Astrocyte of the spinal cord (primary cell): ENCODE measurements at regions not wholly inside any gene's neighbourhood (a gene's known extent, or its start where the extent isn't known, plus 50 kb on each side); places are given as distances from the start of the nearest gene placed in this dataset.

Experiments
- DNase-seq: peaks from one replicate; pipeline ENCODE4 v3.0.0; 2011; ENCODE audit warnings: low read depth, low spot score
- H3K4me3 ChIP-seq: 2 replicates; pipeline ENCODE4 v1.5.1; 2011; ENCODE audit warnings: low read depth, mild to moderate bottlenecking, low read length, moderate library complexity
- CTCF ChIP-seq: IDR thresholded peaks from 2 replicates; pipeline ENCODE4 v1.5.1; 2012; ENCODE audit warnings: low read depth, mild to moderate bottlenecking, low read length, inconsistent platforms
- in situ Hi-C: cut with HindIII; loops from 2 replicates; pipeline ENCODE4 v1.10.0; 2017; ENCODE audit warnings: low sequenced_read_pairs

GRCh38 chr7:138405496-138405895, 54.6 kb upstream of the TRIM24 start:
- H3K4me3 ChIP-seq: no peak overlapping the region
- TF ChIP-seq CTCF: no peak
- in situ Hi-C loops: no loop called here
- DNase-seq: no peak

- TF ChIP-seq CTCF: no peak
- in situ Hi-C loops: no loop called here
- DNase-seq: no peak
These were observed 52.3 kb upstream of the TRIM24 start for GRCh38 chr7:138407792-138408191.

More at GRCh38 chr7:138407792-138408191, 52.3 kb upstream of the TRIM24 start:
- H3K4me3 ChIP-seq: no peak overlapping the region
